Fibroblast of lung (primary cell): ENCODE measurements at regions not wholly inside any gene's neighbourhood (a gene's known extent, or its start where the extent isn't known, plus 50 kb on each side); places are given as distances from the start of the nearest gene placed in this dataset.

Experiments used
- CTCF ChIP-seq, 2 donors: IDR thresholded peaks in 1 of 2; conservative IDR thresholded peaks in 1 of 2; 1 replicate in 1 of 2; 2 replicates in 1 of 2; pipeline ENCODE4 v1.5.1; 2011 to 2012; ENCODE audit warnings: low read length in 2 of 2, control low read depth in 1 of 2, inconsistent platforms in 1 of 2, low read depth in 1 of 2, mild to moderate bottlenecking in 1 of 2
- EZH2 ChIP-seq: IDR thresholded peaks from 2 replicates; pipeline ENCODE4 v1.5.1; 2012; ENCODE audit warnings: low read length, control low read depth, mild to moderate bottlenecking; ENCODE audit errors: missing control alignments

GRCh38 chr12:88925454-88925853 is 345.2 kb upstream of the KITLG start:
- TF ChIP-seq EZH2 (no peak), CTCF (conservative IDR thresholded peaks at IDR 0.05 in 1 of 2, IDR thresholded peaks at IDR 0.05 in 1 of 2; ENCODE audit: low read depth in 1 of 2, low read length in 2 of 2) (no peak)
